ENCODE measurements at regions not wholly inside any gene's neighbourhood (a gene's known extent, or its start where the extent isn't known, plus 50 kb on each side); places are given as distances from the start of the nearest gene placed in this dataset.
"Not testable (repeated sequence)": the region's sequence is repeated elsewhere in the genome, so short reads cannot be mapped to it uniquely, and the experiment has no call there.

DNA sequence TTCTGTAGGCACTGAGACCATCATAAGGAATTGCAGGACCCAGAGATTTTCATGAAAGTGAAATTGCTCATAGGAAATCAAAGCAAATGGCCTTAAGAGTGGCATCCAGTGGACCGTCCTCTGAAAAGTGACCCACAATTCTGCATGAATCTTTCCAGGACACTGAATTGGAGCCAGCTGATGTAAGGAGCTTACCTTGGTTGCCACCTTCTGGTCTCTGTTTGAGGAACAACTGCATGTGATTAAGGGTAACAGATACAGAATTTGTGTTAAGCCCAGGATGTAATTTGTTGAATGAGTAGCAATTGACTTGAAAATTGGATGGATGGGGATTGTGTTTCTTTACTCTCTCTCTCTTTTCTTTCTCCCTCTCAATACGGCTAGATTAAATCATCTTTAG lies 49.9 kb upstream of the GAS1 start:
- no peak for DNase-seq

DNA sequence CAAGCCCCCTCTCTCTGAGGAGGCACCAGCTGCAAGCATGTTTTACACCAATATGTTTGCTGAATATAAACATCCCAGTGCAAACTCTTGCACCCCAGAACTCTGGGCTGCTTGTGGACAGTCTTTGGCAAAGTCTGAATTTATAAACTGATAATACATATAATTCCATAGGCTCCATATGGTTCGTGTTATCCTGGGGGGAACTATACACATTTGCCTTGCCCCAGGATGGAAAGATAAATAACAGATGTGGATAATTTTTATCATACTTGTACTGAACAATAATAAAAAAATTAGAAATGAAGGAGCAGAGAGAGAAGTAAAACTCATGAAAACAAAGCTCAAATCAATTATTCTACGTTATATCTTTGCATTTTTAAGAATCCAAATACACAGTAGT lies 50.6 kb upstream of the GAS1 start:
- DNase-seq, result no peak

- no peak for DNase-seq
These were observed 55.2 kb upstream of the GAS1 start for GRCh38 chr9:87002517-87002916.

DNA sequence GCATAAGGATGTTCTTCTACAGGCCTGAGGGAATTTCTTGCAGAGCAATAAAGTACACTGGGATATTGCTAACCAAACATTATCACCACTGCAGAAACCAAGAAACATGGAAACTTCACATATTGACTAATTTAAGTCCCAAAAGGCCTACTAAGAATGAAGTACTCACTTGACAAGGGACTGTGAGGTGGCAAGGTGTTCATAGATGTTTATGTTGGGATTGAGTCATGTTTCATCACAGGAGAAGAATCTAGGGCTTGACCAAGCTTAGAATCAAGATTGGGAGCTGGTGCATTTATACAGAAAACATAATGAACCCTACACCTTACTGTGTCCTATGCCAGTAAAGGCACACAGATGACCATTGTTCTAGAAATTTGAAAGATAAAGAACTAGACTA lies 56.7 kb upstream of the GAS1 start:
- DNase-seq, result no peak

- DNase-seq, result no peak
These were observed 59.6 kb upstream of the GAS1 start for GRCh38 chr9:87006956-87007355.

DNA sequence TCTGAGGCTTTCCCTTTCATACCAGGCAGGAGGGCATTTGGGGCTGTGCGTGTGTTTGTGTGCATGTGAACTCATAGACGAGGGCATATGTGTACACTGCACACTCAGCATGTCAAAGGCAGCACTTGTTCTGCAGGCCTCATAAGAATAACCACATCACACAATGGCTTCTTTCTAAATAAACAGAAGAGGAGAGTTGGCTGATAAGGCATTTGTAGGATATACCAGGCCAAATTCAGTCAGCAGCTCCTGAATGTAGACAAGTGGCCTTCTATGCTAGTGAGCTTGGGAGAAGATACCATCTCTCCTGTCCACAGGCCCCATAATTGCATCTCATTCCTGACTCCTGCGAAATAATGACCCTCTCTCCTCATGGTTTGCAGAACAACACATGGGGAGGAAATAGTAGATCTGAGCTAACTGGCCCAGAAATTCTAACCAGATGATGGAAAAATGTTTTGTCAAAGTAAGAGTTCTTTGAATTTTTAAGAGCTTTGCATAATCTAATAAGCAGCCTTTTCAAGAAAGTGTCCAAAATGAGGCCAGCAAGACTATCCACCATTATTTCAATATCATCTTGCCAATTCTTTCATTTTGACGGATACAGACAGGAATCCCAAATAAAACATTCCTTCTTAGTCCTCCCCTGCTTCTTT lies 60.5 kb upstream of the GAS1 start:
- DNase-seq, result no peak

- no peak for DNase-seq
These were observed 61.4 kb upstream of the GAS1 start for GRCh38 chr9:87008667-87009066.

- no peak for DNase-seq
These were observed 63.3 kb upstream of the GAS1 start for GRCh38 chr9:87010626-87011025.

DNA sequence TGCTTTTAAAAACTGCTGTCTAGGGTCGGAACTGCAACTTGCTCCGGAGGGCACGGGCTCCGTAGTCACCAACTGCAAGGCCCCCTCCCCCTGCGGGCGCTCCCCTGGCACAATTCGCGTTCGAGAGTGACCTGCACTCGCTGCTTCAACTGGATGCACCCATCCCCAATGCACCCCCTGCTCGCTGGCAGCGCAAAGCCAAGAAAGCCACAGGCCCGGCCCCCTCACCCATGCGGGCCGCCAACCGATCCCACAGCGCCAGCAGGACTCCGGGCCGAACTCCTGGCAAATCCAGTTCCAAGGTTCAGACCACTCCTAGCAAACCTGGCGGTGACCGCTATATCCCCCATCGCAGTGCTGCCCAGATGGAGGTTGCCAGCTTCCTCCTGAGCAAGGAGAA lies 64.2 kb upstream of the GAS1 start:
- no peak for DNase-seq

- no peak for DNase-seq
These were observed 66.2 kb upstream of the GAS1 start for GRCh38 chr9:87013490-87013889.

GRCh38 chr9:87014436-87014835 lies 67.1 kb upstream of the GAS1 start:
- no peak for DNase-seq

DNA sequence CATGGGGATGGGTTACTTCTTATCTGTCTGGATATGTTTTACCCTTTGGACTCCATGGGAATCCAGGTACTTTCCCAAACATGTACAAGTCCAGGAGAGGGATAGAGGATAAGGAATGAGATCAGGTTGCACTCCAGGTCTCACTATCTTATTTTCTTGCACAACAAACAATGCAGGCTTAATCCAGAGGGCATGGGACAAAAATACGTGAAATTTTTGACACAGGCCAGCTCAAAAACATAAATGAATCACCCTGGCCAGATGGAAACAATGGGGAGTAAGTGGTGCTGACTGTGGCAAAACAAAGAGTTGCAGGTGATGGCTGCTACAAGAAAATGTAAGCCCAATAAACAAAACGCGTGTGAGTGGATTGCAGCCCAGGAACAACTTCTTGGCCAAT lies 69.4 kb upstream of the GAS1 start:
- no peak for DNase-seq

DNA sequence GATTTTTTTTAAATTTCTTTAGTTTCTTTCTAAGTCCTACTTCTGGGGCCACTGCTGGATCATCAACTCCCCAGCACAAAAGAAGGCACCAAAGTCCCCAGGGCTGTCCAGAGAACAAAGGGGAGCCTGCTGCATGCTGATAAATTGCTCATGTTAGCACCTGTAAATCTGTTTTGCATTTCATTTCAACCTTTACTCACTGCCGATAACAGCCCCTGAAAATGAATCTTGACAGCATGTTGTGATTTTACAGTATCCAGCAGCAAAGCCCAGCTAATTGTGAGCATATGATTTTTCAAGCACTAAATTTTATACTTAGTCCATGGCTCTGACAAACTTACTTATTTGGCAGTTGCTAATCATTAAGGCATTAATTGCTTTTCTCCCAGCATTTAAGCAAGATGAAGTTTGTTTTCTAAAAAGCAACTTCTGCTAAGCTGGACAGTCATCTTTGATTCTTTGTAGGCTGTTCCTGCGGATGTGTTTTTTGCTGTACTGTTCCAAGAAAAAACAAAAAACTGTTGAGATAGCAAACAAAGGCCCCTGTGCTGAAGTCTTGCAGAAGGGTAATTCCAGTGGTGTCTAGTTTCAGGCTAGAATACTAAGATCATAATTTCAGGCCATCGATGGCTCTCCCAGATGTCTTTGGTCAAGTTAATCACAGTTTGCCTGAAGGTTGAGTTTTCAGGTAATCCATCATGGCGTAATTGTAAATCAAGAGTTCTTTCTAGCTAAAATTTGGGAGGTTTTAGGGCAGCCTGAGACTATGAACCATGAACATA lies 73.1 kb upstream of the GAS1 start:
- no peak for DNase-seq

DNA sequence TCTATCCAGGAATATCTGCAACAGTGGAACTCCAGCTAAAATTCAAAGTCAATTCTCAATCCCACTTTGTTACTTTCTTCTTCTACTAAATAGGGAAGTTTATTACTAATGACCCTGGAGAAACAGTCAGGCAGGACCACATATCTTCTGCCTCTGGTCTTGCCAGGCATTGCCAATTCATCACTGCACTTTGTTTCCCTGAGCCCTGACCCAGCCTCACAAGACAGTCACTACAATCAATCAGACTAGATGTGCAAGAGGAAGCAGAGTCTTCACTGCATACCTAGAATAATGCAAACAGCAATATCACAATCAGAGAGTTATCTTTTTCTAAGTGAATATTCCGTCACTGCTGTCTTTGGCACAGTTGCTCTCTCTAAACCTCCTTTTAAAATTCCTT lies 74.9 kb upstream of the GAS1 start:
- no peak for DNase-seq

GRCh38 chr9:87026204-87026603 lies 78.9 kb upstream of the GAS1 start:
- DNase-seq, result no peak

- DNase-seq, result not testable (repeated sequence)
These were observed 81.5 kb upstream of the GAS1 start for GRCh38 chr9:87028836-87029235.

DNA sequence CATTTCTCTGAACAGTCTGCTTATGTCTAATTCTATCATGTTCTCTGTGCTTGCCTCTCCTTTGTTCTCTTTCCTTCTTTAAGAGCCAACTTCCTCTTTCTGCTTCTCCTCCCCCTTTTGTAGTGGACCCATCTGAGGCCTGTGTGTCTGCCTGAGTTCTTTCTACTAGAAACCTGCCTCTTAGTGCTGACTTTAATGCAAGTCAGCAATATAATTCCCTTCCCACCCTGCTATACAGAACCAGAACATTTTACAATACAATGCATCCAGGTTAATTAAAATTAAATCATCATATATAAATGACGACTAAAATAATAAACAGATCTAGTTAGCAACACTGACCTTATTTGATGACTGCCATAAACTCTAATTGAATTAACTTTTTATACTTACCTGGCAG lies 82.6 kb upstream of the GAS1 start:
- DNase-seq, result no peak

DNA sequence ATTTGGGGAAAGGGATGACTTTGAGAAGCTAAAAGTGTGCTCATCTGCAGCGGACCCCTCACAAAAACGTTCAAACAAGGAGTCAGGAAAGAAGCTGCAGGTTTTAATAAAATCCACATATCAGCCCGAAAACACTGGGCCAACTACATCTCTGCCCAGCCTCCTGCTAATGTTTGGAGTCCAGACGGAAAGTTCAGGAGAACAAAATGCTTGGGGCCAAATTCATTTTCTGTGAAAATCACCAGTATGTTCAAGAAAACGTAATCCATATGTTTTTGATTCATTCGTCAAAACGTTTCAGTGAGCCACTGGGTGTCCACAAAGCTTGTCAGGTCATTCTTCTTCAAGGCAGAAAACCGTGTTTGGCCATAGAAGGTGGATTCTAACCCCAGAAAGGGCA lies 87.5 kb upstream of the GAS1 start:
- DNase-seq, result no peak

DNA sequence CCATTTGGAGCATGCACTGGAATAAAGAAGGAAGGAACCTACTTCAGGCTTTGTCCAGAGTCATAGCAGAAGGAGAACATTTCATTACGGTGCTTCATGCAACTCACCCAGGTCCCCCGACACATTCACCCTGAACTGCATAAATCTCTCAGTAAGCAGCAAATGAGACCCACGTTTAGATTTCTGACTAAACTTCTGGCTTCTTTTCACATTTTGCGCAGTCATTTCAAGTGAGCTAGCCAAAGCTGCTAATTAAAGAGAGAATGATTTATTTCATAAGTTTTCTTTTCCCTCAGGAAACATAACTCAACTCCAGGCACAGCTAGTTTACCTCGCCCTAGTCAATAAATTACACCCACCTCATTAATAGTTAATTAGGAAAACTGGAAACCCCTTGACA lies 88.6 kb upstream of the GAS1 start:
- DNase-seq, result no peak

GRCh38 chr9:87036506-87036905 lies 89.2 kb upstream of the GAS1 start:
- DNase-seq, result no peak

DNA sequence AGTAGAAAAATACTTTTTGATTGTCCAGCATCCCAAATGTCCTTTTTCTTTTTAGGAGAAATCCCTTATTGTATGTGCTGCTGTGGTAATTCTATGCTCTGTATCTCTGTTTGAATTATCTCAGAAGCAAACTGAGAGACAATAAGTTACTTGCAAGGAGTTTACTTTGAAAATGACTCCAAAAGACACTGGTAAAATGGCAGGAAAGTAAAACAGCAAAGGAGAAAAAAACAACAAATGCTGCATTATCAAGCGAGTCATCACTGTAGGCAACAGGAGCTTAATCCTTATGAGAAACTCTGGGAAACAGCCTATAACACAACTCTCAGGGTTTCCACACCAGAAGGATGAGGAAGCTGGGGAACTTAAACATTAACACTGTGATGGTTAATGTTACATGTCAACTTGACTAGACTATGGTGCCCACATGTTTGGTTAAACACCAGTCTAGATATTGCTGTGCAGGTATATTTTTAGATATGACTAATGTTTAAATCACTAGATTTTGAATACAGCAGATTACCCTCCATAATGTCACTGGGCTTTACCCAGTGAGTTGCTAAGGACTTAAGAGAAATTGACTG lies 92.6 kb upstream of the GAS1 start:
- DNase-seq, result no peak

DNA sequence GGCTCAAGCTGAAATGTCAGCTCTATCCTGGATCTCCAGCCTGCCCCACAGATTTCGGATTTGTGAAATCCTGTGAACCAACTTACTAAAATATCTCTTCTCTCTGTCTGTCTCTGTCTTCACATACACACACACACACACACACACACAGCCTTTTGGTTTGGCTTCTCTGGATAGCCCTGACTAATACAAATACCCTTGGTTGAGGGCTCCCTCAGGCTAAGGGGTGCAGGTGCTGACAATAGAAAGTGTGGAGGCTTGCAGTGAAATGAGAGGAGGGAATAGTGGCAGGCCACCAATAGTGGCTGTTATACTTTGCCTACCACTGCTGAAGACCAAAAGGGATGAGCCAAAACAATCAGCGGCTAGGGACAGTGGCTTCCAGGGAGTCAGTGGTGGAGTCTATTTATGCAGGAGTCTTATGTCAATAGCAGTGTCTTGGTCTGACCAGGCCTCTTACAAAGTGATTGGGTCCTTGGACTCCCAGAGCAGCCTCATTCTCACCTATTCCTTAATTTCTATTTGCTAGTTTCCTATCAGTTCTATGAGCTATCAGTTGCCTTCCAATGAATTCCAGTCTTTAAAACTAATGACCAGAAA lies 93.2 kb upstream of the GAS1 start:
- no peak for DNase-seq

- DNase-seq, result not testable (repeated sequence)
These were observed 94.4 kb upstream of the GAS1 start for GRCh38 chr9:87041553-87042235.
